OCI-LY7 (cell line): ENCODE measurements at regions not wholly inside any gene's neighbourhood (a gene's known extent, or its start where the extent isn't known, plus 50 kb on each side); places are given as distances from the start of the nearest gene placed in this dataset.
"Not testable (repeated sequence)": the region's sequence is repeated elsewhere in the genome, so short reads cannot be mapped to it uniquely, and the experiment has no call there.

ENCODE experiments used
- BruUV-seq: library from RNA; stranded (reverse); fragments of 400-500 nt; replicated peaks from 2 replicates; lab custom pipeline; 2021; lab: Mats Ljungman, UMichigan
- CTCF ChIA-PET: fragments of 300-600 bp; sonication (Branson Sonifier 250); formaldehyde crosslinking; loops from one replicate; lab custom pipeline; 2022; ENCODE audit warnings: antibody characterized with exemption; ENCODE audit not compliant: unreplicated experiment; lab: Charles Lee
- POLR2A ChIA-PET: fragments of 300-600 bp; sonication (Branson Sonifier 250); formaldehyde crosslinking; loops from one replicate; lab custom pipeline; 2022; ENCODE audit warnings: antibody characterized with exemption; lab: Charles Lee
- DNase-seq: peaks from one replicate; pipeline ENCODE4 v3.0.0-alpha.2; 2015; ENCODE audit warnings: low spot score
- H2AFZ ChIP-seq: fragments of 200-600 bp; sonication (generic), shearing (Covaris generic); 2 replicates; pipeline ENCODE4 v1.6.1; 2014; ENCODE audit warnings: mild to moderate bottlenecking, antibody characterized with exemption, low read length, moderate library complexity
- H3K27ac ChIP-seq: fragments of 200-600 bp; sonication (generic); 2 replicates; pipeline ENCODE4 v1.5.1; 2014; ENCODE audit warnings: mixed run types, low read depth, mild to moderate bottlenecking, moderate library complexity, low read length, inconsistent platforms; ENCODE audit not compliant: poor library complexity, severe bottlenecking
- H3K36me3 ChIP-seq: fragments of 200-600 bp; sonication (generic); 2 replicates; pipeline ENCODE4 v1.6.1; 2014; ENCODE audit warnings: mild to moderate bottlenecking, antibody characterized with exemption, low read length, moderate library complexity, mixed read lengths; ENCODE audit not compliant: insufficient read depth
- H3K4me1 ChIP-seq: fragments of 200-600 bp; sonication (generic); 2 replicates; pipeline ENCODE4 v1.5.1; 2014; ENCODE audit warnings: mild to moderate bottlenecking, low read length; ENCODE audit not compliant: insufficient read depth, poor library complexity, severe bottlenecking
- H3K4me2 ChIP-seq: fragments of 200-600 bp; sonication (generic); 2 replicates; pipeline ENCODE4 v1.6.1; 2014; ENCODE audit warnings: mild to moderate bottlenecking, low read length
- H3K4me3 ChIP-seq: fragments of 200-600 bp; sonication (generic); 2 replicates; pipeline ENCODE4 v1.5.1; 2014; ENCODE audit warnings: mild to moderate bottlenecking, low read depth, low read length; ENCODE audit not compliant: poor library complexity, severe bottlenecking
- H3K79me2 ChIP-seq: fragments of 200-600 bp; sonication (generic); 2 replicates; pipeline ENCODE4 v1.6.1; 2016; ENCODE audit warnings: low read depth, mild to moderate bottlenecking, low read length, moderate library complexity, mixed read lengths; ENCODE audit not compliant: insufficient read depth
- H3K9me2 ChIP-seq: fragments of 200-600 bp; sonication (generic); 2 replicates; pipeline ENCODE4 v1.6.1; 2016; ENCODE audit warnings: mild to moderate bottlenecking, low read length, mixed read lengths; ENCODE audit not compliant: insufficient read depth
- H3K9me3 ChIP-seq: fragments of 200-600 bp; sonication (generic); 2 replicates; pipeline ENCODE4 v1.6.1; 2014; ENCODE audit warnings: mild to moderate bottlenecking, mixed run types, low read length, mixed read lengths
- H4K20me1 ChIP-seq: fragments of 200-600 bp; sonication (generic); 2 replicates; pipeline ENCODE4 v1.6.1; 2014; ENCODE audit warnings: mild to moderate bottlenecking, antibody characterized with exemption, low read length, moderate library complexity, mixed read lengths; ENCODE audit not compliant: insufficient read depth
- CTCF ChIP-seq: fragments of 200-600 bp; sonication (generic); conservative IDR thresholded peaks from 2 replicates; pipeline ENCODE4 v1.5.1; 2014; ENCODE audit warnings: mild to moderate bottlenecking, antibody characterized with exemption, low read length, moderate library complexity, mixed read lengths
- EZH2phosphoT487 ChIP-seq: fragments of 200-600 bp; sonication (generic); IDR thresholded peaks from 2 replicates; pipeline ENCODE4 v1.6.1; 2018; ENCODE audit warnings: low read depth, borderline replicate concordance, mild to moderate bottlenecking, mixed run types, antibody characterized with exemption, low read length, moderate library complexity, mixed read lengths
- intact Hi-C: fragments of 100-400 bp; cut with micrococcal nuclease; formaldehyde crosslinking; loops from one replicate; pipeline ENCODE4 v1.10.0; 2022; ENCODE audit not compliant: unreplicated experiment

- intact Hi-C loops = loop anchor here (2.0 to 5.0 kb wide), 3 partner anchors 17 to 113 kb away; no protein-coding TSS in a partner anchor
- POLR2A ChIA-PET = interaction anchor here (0.6 to 5.7 kb wide), 17 partner anchors 8 to 153 kb away, joined by 3 to 97 read pairs (median 3); no protein-coding TSS in a partner anchor
- Histone ChIP-seq H3K9me2 (no peaks in the 10 kb centered on the region), H3K4me2 (peak overlapping the region; percentile 62), H3K79me2 (no peaks in the 10 kb centered on the region), H2AFZ (peak overlapping the region; percentile 57; the same call in 1 of the 2 replicates), H3K4me3 (peak overlapping the region; percentile 43), H3K36me3 (peaks cover 30% of the 10 kb centered on the region), H4K20me1 (no peaks in the 10 kb centered on the region), H3K27ac (peak overlapping the region; percentile 98), H3K9me3 (peaks cover 38% of the 10 kb centered on the region), H3K4me1 (peaks cover 66% of the 10 kb centered on the region)
- BruUV-seq = no TSS peak
- CTCF ChIA-PET = interaction anchor here (4.0 kb wide), 1 partner anchor 10 kb away, joined by 27 read pairs; no protein-coding TSS in a partner anchor
- peak; percentile 95 for DNase-seq
- TF ChIP-seq CTCF (0 out of 2 replicates have a peak, but pooled peaks have one; percentile 28), EZH2phosphoT487 (no peak)
These were observed 111.2 kb upstream of the ZNF827 start for GRCh38 chr4:146049802-146050201.

- H3K27ac ChIP-seq, H3K4me2 ChIP-seq, H3K79me2 ChIP-seq, DNase-seq, BruUV-seq, H3K4me3 ChIP-seq, H2AFZ ChIP-seq, H4K20me1 ChIP-seq, H3K9me2 ChIP-seq: not testable (repeated sequence)
- Histone ChIP-seq H3K4me1 (peaks cover 49% of the 10 kb centered on the region), H3K9me3 (peaks cover 38% of the 10 kb centered on the region), H3K36me3 (peaks cover 22% of the 10 kb centered on the region)
- POLR2A ChIA-PET = interaction anchor here (0.7 to 5.7 kb wide), 6 partner anchors 13 to 126 kb away, joined by 3 to 97 read pairs (median 3); no protein-coding TSS in a partner anchor
- CTCF ChIA-PET = interaction anchor here (4.0 kb wide), 1 partner anchor 12 kb away, joined by 27 read pairs; no protein-coding TSS in a partner anchor
- intact Hi-C loops = loop anchor here (2.0 to 5.0 kb wide), 2 partner anchors 15 to 90 kb away; no protein-coding TSS in a partner anchor
These were observed 109.1 kb upstream of the ZNF827 start for GRCh38 chr4:146047768-146048167.

GRCh38 chr4:146041139-146042004 lies 102.7 kb upstream of the ZNF827 start:
- CTCF ChIA-PET = no interaction called here
- no peaks in the 10 kb centered on the region; the same call in 1 of the 2 replicates for H3K9me3 ChIP-seq
- no peaks in the 10 kb centered on the region for H3K9me2 ChIP-seq
- intact Hi-C loops = no loop called here
- H3K4me3 ChIP-seq = no peak overlapping the region
- no peak overlapping the region for H3K4me2 ChIP-seq
- no peaks in the 10 kb centered on the region for H3K79me2 ChIP-seq
- POLR2A ChIA-PET = interaction anchor here (0.6 to 1.0 kb wide), 3 partner anchors 11 to 436 kb away, joined by 3 to 6 read pairs (median 4); no protein-coding TSS in a partner anchor
- H2AFZ ChIP-seq = peak overlapping the region; percentile 53; the same call in 1 of the 2 replicates
- TF ChIP-seq EZH2phosphoT487 (no peak), CTCF (no peak)
- BruUV-seq = no TSS peak
- peaks cover 15% of the 10 kb centered on the region for H3K4me1 ChIP-seq
- H3K36me3 ChIP-seq = no peaks in the 10 kb centered on the region; the same call in 1 of the 2 replicates
- DNase-seq = no peak
- H4K20me1 ChIP-seq = no peaks in the 10 kb centered on the region
- no peak overlapping the region for H3K27ac ChIP-seq
